GM18519 (cell line): ENCODE measurements at regions not wholly inside any gene's neighbourhood (a gene's known extent, or its start where the extent isn't known, plus 50 kb on each side); places are given as distances from the start of the nearest gene placed in this dataset.

ENCODE experiments used
- ATAC-seq: cut with Tn5 transposase; IDR thresholded peaks from one replicate; pipeline ENCODE4 v1.9.1; 2021; ENCODE audit warnings: mild to moderate bottlenecking, moderate library complexity; ENCODE audit not compliant: unreplicated experiment, low FRiP score

- ATAC-seq: no peak
Measured at GRCh38 chr13:85254641-85255040, 544.6 kb downstream of the SLITRK6 start.

GRCh38 chr13:85249151-85249550, 550.1 kb downstream of the SLITRK6 start:
- no peak for ATAC-seq

- no peak for ATAC-seq
Measured at GRCh38 chr13:85247780-85248179, 551.4 kb downstream of the SLITRK6 start.

- no peak for ATAC-seq
Measured at GRCh38 chr13:85243831-85244230, 555.4 kb downstream of the SLITRK6 start.

GRCh38 chr13:85241060-85241459, 558.2 kb downstream of the SLITRK6 start:
- no peak for ATAC-seq

- ATAC-seq: no peak
Measured at GRCh38 chr13:85236413-85236812, 562.8 kb downstream of the SLITRK6 start.

GRCh38 chr13:85230691-85231093, 568.5 kb downstream of the SLITRK6 start:
- no peak for ATAC-seq

- no peak for ATAC-seq
Measured at GRCh38 chr13:85228692-85229091, 570.5 kb downstream of the SLITRK6 start.

- no peak for ATAC-seq
Measured at GRCh38 chr13:85223883-85224656, 575.1 kb downstream of the SLITRK6 start.

- no peak for ATAC-seq
Measured at GRCh38 chr13:85216576-85216975, 582.6 kb downstream of the SLITRK6 start.

- no peak for ATAC-seq
Measured at GRCh38 chr13:85212692-85213091, 586.5 kb downstream of the SLITRK6 start.

- ATAC-seq: no peak
Measured at GRCh38 chr13:85204668-85205344, 594.4 kb downstream of the SLITRK6 start.

- ATAC-seq: no peak
Measured at GRCh38 chr13:85197431-85197830, 601.8 kb downstream of the SLITRK6 start.

GRCh38 chr13:85194482-85194881, 604.7 kb downstream of the SLITRK6 start:
- ATAC-seq: no peak

- ATAC-seq: no peak
Measured at GRCh38 chr13:85191996-85192718, 607.1 kb downstream of the SLITRK6 start.

GRCh38 chr13:85186356-85187045, 612.7 kb downstream of the SLITRK6 start:
- no peak for ATAC-seq

GRCh38 chr13:85174291-85174690, 624.9 kb downstream of the SLITRK6 start:
- no peak for ATAC-seq

GRCh38 chr13:85170372-85170771, 628.8 kb downstream of the SLITRK6 start:
- no peak for ATAC-seq

GRCh38 chr13:85166891-85167290, 632.3 kb downstream of the SLITRK6 start:
- no peak for ATAC-seq

- no peak for ATAC-seq
Measured at GRCh38 chr13:85163063-85163462, 636.2 kb downstream of the SLITRK6 start.

- no peak for ATAC-seq
Measured at GRCh38 chr13:85148009-85148408, 651.2 kb downstream of the SLITRK6 start.
